Upper lobe of right lung (tissue), 1 donor: ENCODE measurements at regions not wholly inside any gene's neighbourhood (a gene's known extent, or its start where the extent isn't known, plus 50 kb on each side); places are given as distances from the start of the nearest gene placed in this dataset.

Experiments
- ATAC-seq: fragments of 200-7000 bp; cut with Tn5 transposase; one replicate; pipeline ENCODE4 v1.9.1; 2020; ENCODE audit warnings: mild to moderate bottlenecking, moderate library complexity
- DNase-seq: peaks from one replicate; pipeline ENCODE4 v3.0.0-alpha.2; 2020
- H3K27ac ChIP-seq: fragments of 200-600 bp; one replicate; pipeline ENCODE4 v1.8.0; 2022
- H3K27me3 ChIP-seq: fragments of 200-600 bp; one replicate; pipeline ENCODE4 v1.8.0; 2022; ENCODE audit warnings: mild to moderate bottlenecking
- H3K36me3 ChIP-seq: fragments of 200-600 bp; one replicate; pipeline ENCODE4 v1.8.0; 2022
- H3K4me1 ChIP-seq: fragments of 200-600 bp; one replicate; pipeline ENCODE4 v1.8.0; 2022
- H3K4me3 ChIP-seq: fragments of 200-600 bp; one replicate; pipeline ENCODE4 v1.8.0; 2022; ENCODE audit warnings: mild to moderate bottlenecking
- H3K9me3 ChIP-seq: fragments of 200-600 bp; one replicate; pipeline ENCODE4 v1.8.0; 2022
- CTCF ChIP-seq: fragments of 200-600 bp; IDR thresholded peaks from one replicate; pipeline ENCODE4 v1.8.0; 2022; ENCODE audit warnings: antibody characterized with exemption
- intact Hi-C: fragments of 100-400 bp; cut with DNase I; formaldehyde crosslinking; loops from one replicate; pipeline ENCODE4 v1.11.0; 2022
- donor health status: DM: no; HTN: yes; CAD: no; lungs with severe emphysema.

GRCh38 chr3:72273615-72274014 is 488.7 kb upstream of the PROK2 start:
- Histone ChIP-seq H3K4me3 (no peak overlapping the region), H3K27me3 (no peaks in the 10 kb centered on the region), H3K4me1 (peaks cover 55% of the 10 kb centered on the region), H3K27ac (peak overlapping the region; percentile 63), H3K9me3 (no peaks in the 10 kb centered on the region), H3K36me3 (no peaks in the 10 kb centered on the region)
- intact Hi-C loops: no loop called here
- DNase-seq (no peak), ATAC-seq (peak; percentile 36)
- TF ChIP-seq CTCF: no peak

- DNase-seq: no peak
- intact Hi-C loops: no loop called here
- no peaks in the 10 kb centered on the region for H3K36me3 ChIP-seq
- no peak for ATAC-seq
- no peak overlapping the region for H3K27ac ChIP-seq
- TF ChIP-seq CTCF: no peak
- no peaks in the 10 kb centered on the region for H3K27me3 ChIP-seq
- peaks cover 55% of the 10 kb centered on the region for H3K4me1 ChIP-seq
- no peak overlapping the region for H3K4me3 ChIP-seq
- H3K9me3 ChIP-seq: no peaks in the 10 kb centered on the region
Measured at GRCh38 chr3:72272356-72272755, 487.4 kb upstream of the PROK2 start.

- H3K9me3 ChIP-seq: no peaks in the 10 kb centered on the region
- no peak for ATAC-seq
- peaks cover 55% of the 10 kb centered on the region for H3K4me1 ChIP-seq
- no peak for DNase-seq
- no peak overlapping the region for H3K4me3 ChIP-seq
- H3K36me3 ChIP-seq: no peaks in the 10 kb centered on the region
- intact Hi-C loops: no loop called here
- no peaks in the 10 kb centered on the region for H3K27me3 ChIP-seq
- no peak for TF ChIP-seq CTCF
- H3K27ac ChIP-seq: peak overlapping the region; percentile 27
Measured at GRCh38 chr3:72271923-72272322, 487.0 kb upstream of the PROK2 start.

- no peak for DNase-seq
- TF ChIP-seq CTCF: no peak
- no peak for ATAC-seq
- H3K9me3 ChIP-seq: no peaks in the 10 kb centered on the region
- intact Hi-C loops: no loop called here
- H3K27ac ChIP-seq: peak overlapping the region; percentile 56
- H3K36me3 ChIP-seq: no peaks in the 10 kb centered on the region
- no peaks in the 10 kb centered on the region for H3K27me3 ChIP-seq
- H3K4me1 ChIP-seq: peaks cover 55% of the 10 kb centered on the region
- no peak overlapping the region for H3K4me3 ChIP-seq
Measured at GRCh38 chr3:72271216-72271615, 486.3 kb upstream of the PROK2 start.

- H3K9me3 ChIP-seq: no peaks in the 10 kb centered on the region
- intact Hi-C loops: no loop called here
- no peaks in the 10 kb centered on the region for H3K27me3 ChIP-seq
- TF ChIP-seq CTCF: no peak
- no peak for ATAC-seq
- no peaks in the 10 kb centered on the region for H3K36me3 ChIP-seq
- peak overlapping the region; percentile 56 for H3K27ac ChIP-seq
- no peak overlapping the region for H3K4me3 ChIP-seq
- no peak for DNase-seq
- H3K4me1 ChIP-seq: peaks cover 55% of the 10 kb centered on the region
Measured at GRCh38 chr3:72270730-72271129, 485.8 kb upstream of the PROK2 start.

GRCh38 chr3:72270072-72270681 is 485.2 kb upstream of the PROK2 start:
- TF ChIP-seq CTCF: no peak
- H3K9me3 ChIP-seq: no peaks in the 10 kb centered on the region
- no peaks in the 10 kb centered on the region for H3K36me3 ChIP-seq
- peak overlapping the region; percentile 56 for H3K27ac ChIP-seq
- DNase-seq (peak; percentile 85), ATAC-seq (peak; percentile 80)
- intact Hi-C loops: no loop called here
- H3K4me1 ChIP-seq: peaks cover 50% of the 10 kb centered on the region
- no peak overlapping the region for H3K4me3 ChIP-seq
- no peaks in the 10 kb centered on the region for H3K27me3 ChIP-seq
